ENCODE measurements at regions not wholly inside any gene's neighbourhood (a gene's known extent, or its start where the extent isn't known, plus 50 kb on each side); places are given as distances from the start of the nearest gene placed in this dataset.
A peak's percentile ranks its signal among the peaks of the same experiment; 100 is the strongest.

- no peak for TF ChIP-seq CTCF (conservative IDR thresholded peaks at IDR 0.05)
- H3K36me3 Mint-ChIP-seq = no peaks in the 10 kb centered on the region
- H3K4me1 Mint-ChIP-seq (ENCODE audit: unreplicated experiment) = peaks cover 9% of the 10 kb centered on the region
- no peaks in the 10 kb centered on the region for H3K27me3 Mint-ChIP-seq
- no peak for DNase-seq (ENCODE audit: extremely low spot score, unreplicated experiment)
- H3K4me3 Mint-ChIP-seq = no peak overlapping the region
- H3K9me3 Mint-ChIP-seq = peaks cover 9% of the 10 kb centered on the region
- H3K27ac Mint-ChIP-seq = no peak overlapping the region
These were observed 79.4 kb upstream of the KSR1 start for GRCh38 chr17:27376637-27377547.

- H3K4me1 Mint-ChIP-seq (ENCODE audit: unreplicated experiment) = peaks cover 9% of the 10 kb centered on the region
- no peak overlapping the region for H3K27ac Mint-ChIP-seq
- no peak for DNase-seq (ENCODE audit: extremely low spot score, unreplicated experiment)
These were observed 77.6 kb upstream of the KSR1 start for GRCh38 chr17:27378482-27379175.

GRCh38 chr17:27379888-27380533, 76.2 kb upstream of the KSR1 start:
- DNase-seq (ENCODE audit: extremely low spot score, unreplicated experiment) = no peak
- no peak for TF ChIP-seq CTCF (conservative IDR thresholded peaks at IDR 0.05)
- peak overlapping the region; percentile 3 for H3K27ac Mint-ChIP-seq
- no peaks in the 10 kb centered on the region for H3K9me3 Mint-ChIP-seq
- peaks cover 4% of the 10 kb centered on the region for H3K27me3 Mint-ChIP-seq
- no peaks in the 10 kb centered on the region for H3K36me3 Mint-ChIP-seq
- H3K4me1 Mint-ChIP-seq (ENCODE audit: unreplicated experiment) = peaks cover 9% of the 10 kb centered on the region
- no peak overlapping the region for H3K4me3 Mint-ChIP-seq

More at GRCh38 chr17:27378482-27379175, 77.6 kb upstream of the KSR1 start:
- H3K27me3 Mint-ChIP-seq = no peaks in the 10 kb centered on the region
- H3K4me3 Mint-ChIP-seq = no peak overlapping the region
- TF ChIP-seq CTCF (conservative IDR thresholded peaks at IDR 0.05) = no peak
- no peaks in the 10 kb centered on the region for H3K36me3 Mint-ChIP-seq
- peaks cover under 1% of the 10 kb centered on the region for H3K9me3 Mint-ChIP-seq

- DNase-seq (ENCODE audit: extremely low spot score, unreplicated experiment) = no peak
- no peak overlapping the region for H3K4me3 Mint-ChIP-seq
- H3K9me3 Mint-ChIP-seq = no peaks in the 10 kb centered on the region
- TF ChIP-seq CTCF (conservative IDR thresholded peaks at IDR 0.05) = no peak
- H3K4me1 Mint-ChIP-seq (ENCODE audit: unreplicated experiment) = peaks cover 9% of the 10 kb centered on the region
- no peaks in the 10 kb centered on the region for H3K36me3 Mint-ChIP-seq
- H3K27me3 Mint-ChIP-seq = peaks cover 4% of the 10 kb centered on the region
- no peak overlapping the region for H3K27ac Mint-ChIP-seq
These were observed 75.7 kb upstream of the KSR1 start for GRCh38 chr17:27380551-27380950.

GRCh38 chr17:27381007-27381501, 75.2 kb upstream of the KSR1 start:
- Mint-ChIP-seq H3K27ac (no peak overlapping the region), H3K4me3 (no peak overlapping the region), H3K9me3 (no peaks in the 10 kb centered on the region), H3K36me3 (no peaks in the 10 kb centered on the region), H3K4me1 (ENCODE audit: unreplicated experiment) (peaks cover 9% of the 10 kb centered on the region), H3K27me3 (peaks cover 4% of the 10 kb centered on the region)
- DNase-seq (ENCODE audit: extremely low spot score, unreplicated experiment) = no peak
- peak; percentile 87 for TF ChIP-seq CTCF (conservative IDR thresholded peaks at IDR 0.05)
